OCI-LY1 (cell line): ENCODE measurements at regions not wholly inside any gene's neighbourhood (a gene's known extent, or its start where the extent isn't known, plus 50 kb on each side); places are given as distances from the start of the nearest gene placed in this dataset.

Experiments
- H2AFZ ChIP-seq: fragments of 200-600 bp; sonication (generic), shearing (Covaris generic); 2 replicates; pipeline ENCODE4 v1.6.0; 2014; ENCODE audit warnings: antibody characterized with exemption, mild to moderate bottlenecking, low read length
- H3F3A ChIP-seq: fragments of 200-600 bp; sonication (generic), shearing (Covaris generic); 2 replicates; pipeline ENCODE4 v1.6.0; 2014; ENCODE audit warnings: mild to moderate bottlenecking, antibody characterized with exemption, low read length, moderate library complexity; ENCODE audit not compliant: insufficient read depth
- H3K27ac ChIP-seq: fragments of 200-600 bp; sonication (generic); 2 replicates; pipeline ENCODE4 v1.5.1; 2014; ENCODE audit warnings: low read length, mixed run types, mild to moderate bottlenecking, low read depth; ENCODE audit not compliant: poor library complexity, severe bottlenecking
- H3K27me3 ChIP-seq: fragments of 200-600 bp; sonication (generic); 2 replicates; pipeline ENCODE4 v1.6.0; 2014; ENCODE audit warnings: antibody characterized with exemption, mild to moderate bottlenecking, low read length, moderate library complexity; ENCODE audit not compliant: insufficient read depth
- H3K36me3 ChIP-seq: fragments of 200-600 bp; sonication (generic); 2 replicates; pipeline ENCODE4 v1.6.1; 2014; ENCODE audit warnings: mild to moderate bottlenecking, antibody characterized with exemption, low read length, moderate library complexity, mixed read lengths; ENCODE audit not compliant: insufficient read depth
- H3K4me1 ChIP-seq: fragments of 200-600 bp; sonication (generic); 2 replicates; pipeline ENCODE4 v1.5.1; 2014; ENCODE audit warnings: mild to moderate bottlenecking, low read length, moderate library complexity; ENCODE audit not compliant: insufficient read depth, severe bottlenecking
- H3K4me2 ChIP-seq: fragments of 200-600 bp; sonication (generic), shearing (Covaris generic); 2 replicates; pipeline ENCODE4 v1.6.1; 2014; ENCODE audit warnings: low read length
- H3K4me3 ChIP-seq: fragments of 200-600 bp; sonication (generic); 2 replicates; pipeline ENCODE4 v1.5.1; 2014; ENCODE audit warnings: low read length, low read depth, mild to moderate bottlenecking, mixed read lengths; ENCODE audit not compliant: poor library complexity, severe bottlenecking
- H3K79me2 ChIP-seq: fragments of 200-600 bp; shearing (Covaris generic); 2 replicates; pipeline ENCODE4 v1.6.1; 2016; ENCODE audit warnings: mixed run types, low read length, mixed read lengths; ENCODE audit not compliant: insufficient read depth
- H3K9ac ChIP-seq: fragments of 200-600 bp; sonication (generic), shearing (Covaris generic); 2 replicates; pipeline ENCODE4 v1.6.1; 2014; ENCODE audit warnings: mild to moderate bottlenecking, low read length, mixed read lengths
- H3K9me2 ChIP-seq: fragments of 200-600 bp; sonication (generic), shearing (Covaris generic); 2 replicates; pipeline ENCODE4 v1.6.1; 2014; ENCODE audit warnings: low read depth, mild to moderate bottlenecking, low read length, mixed read lengths
- H3K9me3 ChIP-seq: fragments of 200-600 bp; shearing (Covaris generic); 2 replicates; pipeline ENCODE4 v1.6.1; 2014; ENCODE audit warnings: low read length, mixed read lengths
- H4K20me1 ChIP-seq: fragments of 200-600 bp; sonication (generic), shearing (Covaris generic); 2 replicates; pipeline ENCODE4 v1.6.0; 2016; ENCODE audit warnings: mild to moderate bottlenecking, low read length; ENCODE audit not compliant: insufficient read depth
- EZH2 ChIP-seq: fragments of 200-600 bp; sonication (generic), shearing (Covaris generic); IDR thresholded peaks from 2 replicates; pipeline ENCODE4 v1.8.0; 2017; ENCODE audit warnings: borderline replicate concordance, mixed run types, mild to moderate bottlenecking, antibody characterized with exemption, low read length, moderate library complexity, mixed read lengths
- TF ChIP-seq, protein P1 (sequence below): fragments of 200-600 bp; sonication (generic), shearing (Covaris generic); IDR thresholded peaks from 2 replicates; pipeline ENCODE4 v1.5.1; 2017; ENCODE audit warnings: mild to moderate bottlenecking, antibody characterized with exemption, low read length, moderate library complexity, mixed read lengths

- Histone ChIP-seq H3K27me3 (no peaks in the 10 kb centered on the region), H3K9me2 (no peaks in the 10 kb centered on the region), H3K4me2 (no peak overlapping the region), H2AFZ (no peak overlapping the region), H3K27ac (no peak overlapping the region), H3K79me2 (no peaks in the 10 kb centered on the region), H3F3A (no peaks in the 10 kb centered on the region), H3K36me3 (no peaks in the 10 kb centered on the region), H3K9ac (no peak overlapping the region), H3K4me3 (no peak overlapping the region), H3K4me1 (no peaks in the 10 kb centered on the region), H4K20me1 (no peaks in the 10 kb centered on the region), H3K9me3 (no peaks in the 10 kb centered on the region)
- TF ChIP-seq, protein P1, sequence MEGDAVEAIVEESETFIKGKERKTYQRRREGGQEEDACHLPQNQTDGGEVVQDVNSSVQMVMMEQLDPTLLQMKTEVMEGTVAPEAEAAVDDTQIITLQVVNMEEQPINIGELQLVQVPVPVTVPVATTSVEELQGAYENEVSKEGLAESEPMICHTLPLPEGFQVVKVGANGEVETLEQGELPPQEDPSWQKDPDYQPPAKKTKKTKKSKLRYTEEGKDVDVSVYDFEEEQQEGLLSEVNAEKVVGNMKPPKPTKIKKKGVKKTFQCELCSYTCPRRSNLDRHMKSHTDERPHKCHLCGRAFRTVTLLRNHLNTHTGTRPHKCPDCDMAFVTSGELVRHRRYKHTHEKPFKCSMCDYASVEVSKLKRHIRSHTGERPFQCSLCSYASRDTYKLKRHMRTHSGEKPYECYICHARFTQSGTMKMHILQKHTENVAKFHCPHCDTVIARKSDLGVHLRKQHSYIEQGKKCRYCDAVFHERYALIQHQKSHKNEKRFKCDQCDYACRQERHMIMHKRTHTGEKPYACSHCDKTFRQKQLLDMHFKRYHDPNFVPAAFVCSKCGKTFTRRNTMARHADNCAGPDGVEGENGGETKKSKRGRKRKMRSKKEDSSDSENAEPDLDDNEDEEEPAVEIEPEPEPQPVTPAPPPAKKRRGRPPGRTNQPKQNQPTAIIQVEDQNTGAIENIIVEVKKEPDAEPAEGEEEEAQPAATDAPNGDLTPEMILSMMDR: no peak
- no peak for TF ChIP-seq EZH2
These were observed 180.0 kb upstream of the SMLR1 start for GRCh38 chr6:130647246-130647645.

- Histone ChIP-seq H3K4me1 (no peaks in the 10 kb centered on the region), H3K9me2 (no peaks in the 10 kb centered on the region), H3K9me3 (no peaks in the 10 kb centered on the region), H3K36me3 (no peaks in the 10 kb centered on the region), H3K4me2 (no peak overlapping the region), H4K20me1 (no peaks in the 10 kb centered on the region), H3K4me3 (no peak overlapping the region), H3K27ac (no peak overlapping the region), H2AFZ (no peak overlapping the region), H3K9ac (no peak overlapping the region), H3K79me2 (no peaks in the 10 kb centered on the region), H3F3A (no peaks in the 10 kb centered on the region), H3K27me3 (no peaks in the 10 kb centered on the region)
- TF ChIP-seq, protein P1: no peak
- TF ChIP-seq EZH2: no peak
These were observed 171.6 kb upstream of the SMLR1 start for GRCh38 chr6:130655586-130655985.

GRCh38 chr6:130661077-130661476 is 166.1 kb upstream of the SMLR1 start:
- Histone ChIP-seq H3F3A (no peaks in the 10 kb centered on the region), H3K27me3 (no peaks in the 10 kb centered on the region), H2AFZ (no peak overlapping the region), H3K9ac (no peak overlapping the region), H3K4me3 (no peak overlapping the region), H3K27ac (no peak overlapping the region), H3K4me2 (no peak overlapping the region), H4K20me1 (no peaks in the 10 kb centered on the region), H3K9me2 (no peaks in the 10 kb centered on the region), H3K79me2 (no peaks in the 10 kb centered on the region), H3K9me3 (no peaks in the 10 kb centered on the region), H3K4me1 (no peaks in the 10 kb centered on the region), H3K36me3 (no peaks in the 10 kb centered on the region)
- TF ChIP-seq, protein P1: no peak
- no peak for TF ChIP-seq EZH2
